HepG2 (cell line): ENCODE measurements at regions not wholly inside any gene's neighbourhood (a gene's known extent, or its start where the extent isn't known, plus 50 kb on each side); places are given as distances from the start of the nearest gene placed in this dataset.

Source experiments
- ATF2 ChIP-seq: sonication (generic); formaldehyde crosslinking; IDR thresholded peaks from 2 replicates; pipeline ENCODE4 v1.4.0; 2020; ENCODE audit warnings: missing genetic modification reagents
- CBX5 ChIP-seq: sonication (generic); formaldehyde crosslinking; IDR thresholded peaks from 2 replicates; pipeline ENCODE4 v1.4.0; 2020; ENCODE audit warnings: missing genetic modification reagents, borderline replicate concordance
- E2F5 ChIP-seq: sonication (generic); formaldehyde crosslinking; conservative IDR thresholded peaks from 2 replicates; pipeline ENCODE4 v1.4.0; 2020; ENCODE audit warnings: missing genetic modification reagents
- NR3C1 ChIP-seq: sonication (generic); formaldehyde crosslinking; IDR thresholded peaks from 2 replicates; pipeline ENCODE4 v1.4.0; 2020; ENCODE audit warnings: missing genetic modification reagents
- RAD21 ChIP-seq: fragments of 450-650 bp; formaldehyde crosslinking; IDR thresholded peaks from 2 replicates; pipeline ENCODE4 v1.5.0; 2020; ENCODE audit warnings: mild to moderate bottlenecking
- ZBTB42 ChIP-seq: sonication (generic); formaldehyde crosslinking; IDR thresholded peaks from 2 replicates; pipeline ENCODE4 v1.5.0; 2020; ENCODE audit warnings: mild to moderate bottlenecking, missing genetic modification reagents
- ZNF224 ChIP-seq: sonication (generic); formaldehyde crosslinking; IDR thresholded peaks from 2 replicates; pipeline ENCODE4 v1.5.0; 2020; ENCODE audit warnings: mild to moderate bottlenecking, missing genetic modification reagents
- ZNF326 ChIP-seq: sonication (generic); formaldehyde crosslinking; IDR thresholded peaks from 2 replicates; pipeline ENCODE4 v1.4.0; 2020; ENCODE audit warnings: missing genetic modification reagents, borderline replicate concordance
- ZSCAN29 ChIP-seq: sonication (generic); formaldehyde crosslinking; conservative IDR thresholded peaks from 2 replicates; pipeline ENCODE4 v1.4.0; 2020; ENCODE audit warnings: mild to moderate bottlenecking, missing genetic modification reagents
- TF ChIP-seq, protein P1 (sequence below): sonication (generic); formaldehyde crosslinking; IDR thresholded peaks from 2 replicates; pipeline ENCODE4; 2020; ENCODE audit warnings: missing genetic modification reagents, mild to moderate bottlenecking, borderline replicate concordance
- TF ChIP-seq, protein P2 (sequence below): fragments of 450-650 bp; IDR thresholded peaks from 2 replicates; pipeline ENCODE4 v1.6.1; 2016
- TF ChIP-seq, protein P3 (sequence below): sonication (generic); formaldehyde crosslinking; IDR thresholded peaks from 2 replicates; pipeline ENCODE4 v1.5.0; 2020; ENCODE audit warnings: mild to moderate bottlenecking, missing genetic modification reagents, moderate library complexity

DNA sequence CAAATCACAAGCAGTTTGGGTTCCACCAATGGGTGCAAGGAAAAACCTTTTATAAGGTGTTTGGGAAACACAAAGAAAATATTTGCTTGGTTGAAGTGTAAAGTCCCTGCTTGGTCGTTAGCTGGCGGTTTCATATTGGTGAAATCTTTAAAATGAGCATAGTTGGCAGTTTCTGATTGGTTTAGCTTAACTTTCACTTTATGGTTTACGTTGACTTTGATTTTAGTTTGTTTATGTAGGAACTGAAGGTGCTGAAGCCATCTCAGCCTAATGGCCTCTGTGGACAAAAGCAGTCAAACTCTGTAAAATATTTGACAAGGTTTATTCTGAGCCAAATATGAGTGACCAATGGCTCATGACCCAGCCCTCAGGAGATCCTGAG is 76.6 kb upstream of the PPM1J start:
- TF ChIP-seq, protein P1, sequence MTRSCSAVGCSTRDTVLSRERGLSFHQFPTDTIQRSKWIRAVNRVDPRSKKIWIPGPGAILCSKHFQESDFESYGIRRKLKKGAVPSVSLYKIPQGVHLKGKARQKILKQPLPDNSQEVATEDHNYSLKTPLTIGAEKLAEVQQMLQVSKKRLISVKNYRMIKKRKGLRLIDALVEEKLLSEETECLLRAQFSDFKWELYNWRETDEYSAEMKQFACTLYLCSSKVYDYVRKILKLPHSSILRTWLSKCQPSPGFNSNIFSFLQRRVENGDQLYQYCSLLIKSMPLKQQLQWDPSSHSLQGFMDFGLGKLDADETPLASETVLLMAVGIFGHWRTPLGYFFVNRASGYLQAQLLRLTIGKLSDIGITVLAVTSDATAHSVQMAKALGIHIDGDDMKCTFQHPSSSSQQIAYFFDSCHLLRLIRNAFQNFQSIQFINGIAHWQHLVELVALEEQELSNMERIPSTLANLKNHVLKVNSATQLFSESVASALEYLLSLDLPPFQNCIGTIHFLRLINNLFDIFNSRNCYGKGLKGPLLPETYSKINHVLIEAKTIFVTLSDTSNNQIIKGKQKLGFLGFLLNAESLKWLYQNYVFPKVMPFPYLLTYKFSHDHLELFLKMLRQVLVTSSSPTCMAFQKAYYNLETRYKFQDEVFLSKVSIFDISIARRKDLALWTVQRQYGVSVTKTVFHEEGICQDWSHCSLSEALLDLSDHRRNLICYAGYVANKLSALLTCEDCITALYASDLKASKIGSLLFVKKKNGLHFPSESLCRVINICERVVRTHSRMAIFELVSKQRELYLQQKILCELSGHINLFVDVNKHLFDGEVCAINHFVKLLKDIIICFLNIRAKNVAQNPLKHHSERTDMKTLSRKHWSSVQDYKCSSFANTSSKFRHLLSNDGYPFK (CRISPR knock-in tag): no peak
- TF ChIP-seq, protein P2, sequence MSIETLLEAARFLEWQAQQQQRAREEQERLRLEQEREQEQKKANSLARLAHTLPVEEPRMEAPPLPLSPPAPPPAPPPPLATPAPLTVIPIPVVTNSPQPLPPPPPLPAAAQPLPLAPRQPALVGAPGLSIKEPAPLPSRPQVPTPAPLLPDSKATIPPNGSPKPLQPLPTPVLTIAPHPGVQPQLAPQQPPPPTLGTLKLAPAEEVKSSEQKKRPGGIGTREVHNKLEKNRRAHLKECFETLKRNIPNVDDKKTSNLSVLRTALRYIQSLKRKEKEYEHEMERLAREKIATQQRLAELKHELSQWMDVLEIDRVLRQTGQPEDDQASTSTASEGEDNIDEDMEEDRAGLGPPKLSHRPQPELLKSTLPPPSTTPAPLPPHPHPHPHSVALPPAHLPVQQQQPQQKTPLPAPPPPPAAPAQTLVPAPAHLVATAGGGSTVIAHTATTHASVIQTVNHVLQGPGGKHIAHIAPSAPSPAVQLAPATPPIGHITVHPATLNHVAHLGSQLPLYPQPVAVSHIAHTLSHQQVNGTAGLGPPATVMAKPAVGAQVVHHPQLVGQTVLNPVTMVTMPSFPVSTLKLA: no peak
- TF ChIP-seq ZNF224 (CRISPR knock-in tag): no peak
- TF ChIP-seq CBX5 (CRISPR knock-in tag): no peak
- TF ChIP-seq NR3C1 (CRISPR knock-in tag): no peak
- TF ChIP-seq ZBTB42 (CRISPR knock-in tag): no peak
- no peak for TF ChIP-seq RAD21 (CRISPR knock-in tag)
- TF ChIP-seq, protein P3, sequence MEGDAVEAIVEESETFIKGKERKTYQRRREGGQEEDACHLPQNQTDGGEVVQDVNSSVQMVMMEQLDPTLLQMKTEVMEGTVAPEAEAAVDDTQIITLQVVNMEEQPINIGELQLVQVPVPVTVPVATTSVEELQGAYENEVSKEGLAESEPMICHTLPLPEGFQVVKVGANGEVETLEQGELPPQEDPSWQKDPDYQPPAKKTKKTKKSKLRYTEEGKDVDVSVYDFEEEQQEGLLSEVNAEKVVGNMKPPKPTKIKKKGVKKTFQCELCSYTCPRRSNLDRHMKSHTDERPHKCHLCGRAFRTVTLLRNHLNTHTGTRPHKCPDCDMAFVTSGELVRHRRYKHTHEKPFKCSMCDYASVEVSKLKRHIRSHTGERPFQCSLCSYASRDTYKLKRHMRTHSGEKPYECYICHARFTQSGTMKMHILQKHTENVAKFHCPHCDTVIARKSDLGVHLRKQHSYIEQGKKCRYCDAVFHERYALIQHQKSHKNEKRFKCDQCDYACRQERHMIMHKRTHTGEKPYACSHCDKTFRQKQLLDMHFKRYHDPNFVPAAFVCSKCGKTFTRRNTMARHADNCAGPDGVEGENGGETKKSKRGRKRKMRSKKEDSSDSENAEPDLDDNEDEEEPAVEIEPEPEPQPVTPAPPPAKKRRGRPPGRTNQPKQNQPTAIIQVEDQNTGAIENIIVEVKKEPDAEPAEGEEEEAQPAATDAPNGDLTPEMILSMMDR (CRISPR knock-in tag): no peak
- TF ChIP-seq E2F5 (CRISPR knock-in tag): no peak
- no peak for TF ChIP-seq ATF2
- TF ChIP-seq ZSCAN29 (CRISPR knock-in tag): no peak
- no peak for TF ChIP-seq ZNF326 (CRISPR knock-in tag)
